Kidney (tissue), 13 donors: ENCODE measurements at regions not wholly inside any gene's neighbourhood (a gene's known extent, or its start where the extent isn't known, plus 50 kb on each side); places are given as distances from the start of the nearest gene placed in this dataset.

Experiments used
- DNase-seq, 5 donors: peaks; one replicate each; pipeline ENCODE4 v3.0.0-alpha.2; 2013 to 2020
- FAIRE-seq: peaks from 2 replicates; lab custom pipeline; 2012; peaks lifted over from hg19 to GRCh38; lab: Jason Lieb, UNC
- H3K27ac ChIP-seq, 2 donors: one replicate each; pipeline ENCODE4 v1.7.0; 2013; ENCODE audit warnings: low read depth in 2 of 2, low read length in 2 of 2, inconsistent platforms in 1 of 2
- H3K27me3 ChIP-seq: one replicate; pipeline ENCODE4 v1.7.1; 2013; ENCODE audit warnings: low read length, inconsistent platforms; ENCODE audit not compliant: control insufficient read depth, insufficient read depth
- H3K36me3 ChIP-seq, 3 donors: one replicate each; pipeline versions ENCODE4 v1.7.0 to v1.7.1; 2013; ENCODE audit warnings: low read length in 3 of 3, control low read depth in 1 of 3, inconsistent platforms in 1 of 3; ENCODE audit not compliant: insufficient read depth in 3 of 3, control insufficient read depth in 2 of 3
- H3K4me1 ChIP-seq, 3 donors: one replicate each; pipeline versions ENCODE4 v1.7.0 to v1.7.1; 2013; ENCODE audit warnings: low read length in 3 of 3, inconsistent platforms in 1 of 3, low read depth in 1 of 3; ENCODE audit not compliant: control insufficient read depth in 2 of 3, insufficient read depth in 2 of 3
- H3K4me3 ChIP-seq, 3 donors: one replicate each; pipeline versions ENCODE4 v1.7.0 to v1.8.1; 2013; ENCODE audit warnings: low read length in 3 of 3, control low read depth in 1 of 3, inconsistent platforms in 1 of 3
- H3K9ac ChIP-seq, 3 donors: one replicate each; pipeline versions ENCODE4 v1.7.0 to v1.7.1; 2013; ENCODE audit warnings: low read length in 3 of 3, control low read depth in 1 of 3, inconsistent platforms in 1 of 3
- H3K9me3 ChIP-seq, 3 donors: one replicate each; pipeline versions ENCODE4 v1.7.0 to v1.7.1; 2013; ENCODE audit warnings: low read length in 3 of 3, control low read depth in 1 of 3, inconsistent platforms in 1 of 3; ENCODE audit not compliant: control insufficient read depth in 2 of 3, insufficient read depth in 1 of 3
- intact Hi-C: fragments of 100-400 bp; cut with DNase I; formaldehyde crosslinking; loops from one replicate; pipeline ENCODE4 v1.11.1; 2022
- TF ChIP-seq, protein P1 (sequence below): IDR thresholded peaks from 3 replicates; pipeline ENCODE4 v1.5.1; 2012; ENCODE audit warnings: mild to moderate bottlenecking, moderate library complexity, borderline replicate concordance; ENCODE audit not compliant: insufficient read depth; ENCODE audit errors: extremely low read depth
- donor health status: control.
- donor health status: control.
- donor health status: control.
- donor health status: control.
- donor health status: control.
- donor health status: DM: yes; HTN: yes; CAD: no.
- donor health status: Normal renal cell carcinoma (clear cell type).

DNA sequence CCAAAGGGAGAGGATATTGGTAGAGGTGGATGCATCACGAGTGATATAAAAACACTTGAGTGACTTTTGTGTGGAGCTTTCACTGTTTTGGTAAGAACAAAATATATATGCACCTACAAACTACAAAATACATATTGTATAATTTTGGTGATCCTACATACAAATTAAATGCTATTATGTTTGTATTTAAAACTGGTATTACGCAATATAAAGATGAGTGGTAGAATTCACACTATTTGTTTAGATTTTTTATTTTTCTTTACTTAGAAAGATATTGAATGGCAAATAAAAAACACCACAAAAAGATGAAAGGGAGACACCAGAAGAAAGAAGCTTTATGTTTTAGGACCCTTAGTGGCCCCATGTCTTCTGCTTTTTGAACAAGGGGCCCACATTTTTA lies 770.7 kb upstream of the ID2 start:
- TF ChIP-seq, protein P1, sequence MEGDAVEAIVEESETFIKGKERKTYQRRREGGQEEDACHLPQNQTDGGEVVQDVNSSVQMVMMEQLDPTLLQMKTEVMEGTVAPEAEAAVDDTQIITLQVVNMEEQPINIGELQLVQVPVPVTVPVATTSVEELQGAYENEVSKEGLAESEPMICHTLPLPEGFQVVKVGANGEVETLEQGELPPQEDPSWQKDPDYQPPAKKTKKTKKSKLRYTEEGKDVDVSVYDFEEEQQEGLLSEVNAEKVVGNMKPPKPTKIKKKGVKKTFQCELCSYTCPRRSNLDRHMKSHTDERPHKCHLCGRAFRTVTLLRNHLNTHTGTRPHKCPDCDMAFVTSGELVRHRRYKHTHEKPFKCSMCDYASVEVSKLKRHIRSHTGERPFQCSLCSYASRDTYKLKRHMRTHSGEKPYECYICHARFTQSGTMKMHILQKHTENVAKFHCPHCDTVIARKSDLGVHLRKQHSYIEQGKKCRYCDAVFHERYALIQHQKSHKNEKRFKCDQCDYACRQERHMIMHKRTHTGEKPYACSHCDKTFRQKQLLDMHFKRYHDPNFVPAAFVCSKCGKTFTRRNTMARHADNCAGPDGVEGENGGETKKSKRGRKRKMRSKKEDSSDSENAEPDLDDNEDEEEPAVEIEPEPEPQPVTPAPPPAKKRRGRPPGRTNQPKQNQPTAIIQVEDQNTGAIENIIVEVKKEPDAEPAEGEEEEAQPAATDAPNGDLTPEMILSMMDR: no peak
- Histone ChIP-seq H3K4me3 (no peak overlapping the region), H3K27ac (no peak overlapping the region), H3K4me1 (no peaks in the 10 kb centered on the region), H3K9me3 (no peaks in the 10 kb centered on the region), H3K9ac (no peak overlapping the region), H3K27me3 (no peaks in the 10 kb centered on the region), H3K36me3 (no peaks in the 10 kb centered on the region)
- FAIRE-seq (no peak), DNase-seq (no peak)
- intact Hi-C loops: no loop called here

DNA sequence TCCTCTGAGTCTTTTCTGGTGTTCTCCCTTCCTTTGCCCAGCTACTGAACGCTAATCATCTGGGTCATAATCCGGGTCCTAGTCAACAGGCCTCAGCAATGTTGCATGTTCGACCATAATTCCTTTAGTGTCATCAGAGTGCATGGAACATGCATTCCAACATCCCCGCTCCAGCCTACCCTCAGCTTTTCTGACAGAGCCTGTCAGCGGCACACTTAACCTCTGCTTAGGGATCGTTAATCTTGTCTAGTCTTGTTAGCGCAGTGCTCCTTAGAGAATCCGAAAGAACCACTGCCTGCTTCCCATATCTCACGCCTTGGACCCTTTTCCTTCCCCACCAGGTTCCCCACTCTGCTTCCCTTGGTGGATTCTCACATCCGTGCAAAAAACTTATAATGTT lies 767.9 kb upstream of the ID2 start:
- peak in 3 of 5 donors; percentile 65 to 78 (median 75) for DNase-seq
- H3K4me3 ChIP-seq: no peak overlapping the region
- H3K9ac ChIP-seq: no peak overlapping the region
- no peaks in the 10 kb centered on the region for H3K36me3 ChIP-seq
- no peaks in the 10 kb centered on the region for H3K9me3 ChIP-seq
- intact Hi-C loops: no loop called here
- H3K27me3 ChIP-seq: no peaks in the 10 kb centered on the region
- H3K27ac ChIP-seq: no peak overlapping the region
- no peak for FAIRE-seq
- TF ChIP-seq, protein P1: no peak
- no peaks in the 10 kb centered on the region for H3K4me1 ChIP-seq

DNA sequence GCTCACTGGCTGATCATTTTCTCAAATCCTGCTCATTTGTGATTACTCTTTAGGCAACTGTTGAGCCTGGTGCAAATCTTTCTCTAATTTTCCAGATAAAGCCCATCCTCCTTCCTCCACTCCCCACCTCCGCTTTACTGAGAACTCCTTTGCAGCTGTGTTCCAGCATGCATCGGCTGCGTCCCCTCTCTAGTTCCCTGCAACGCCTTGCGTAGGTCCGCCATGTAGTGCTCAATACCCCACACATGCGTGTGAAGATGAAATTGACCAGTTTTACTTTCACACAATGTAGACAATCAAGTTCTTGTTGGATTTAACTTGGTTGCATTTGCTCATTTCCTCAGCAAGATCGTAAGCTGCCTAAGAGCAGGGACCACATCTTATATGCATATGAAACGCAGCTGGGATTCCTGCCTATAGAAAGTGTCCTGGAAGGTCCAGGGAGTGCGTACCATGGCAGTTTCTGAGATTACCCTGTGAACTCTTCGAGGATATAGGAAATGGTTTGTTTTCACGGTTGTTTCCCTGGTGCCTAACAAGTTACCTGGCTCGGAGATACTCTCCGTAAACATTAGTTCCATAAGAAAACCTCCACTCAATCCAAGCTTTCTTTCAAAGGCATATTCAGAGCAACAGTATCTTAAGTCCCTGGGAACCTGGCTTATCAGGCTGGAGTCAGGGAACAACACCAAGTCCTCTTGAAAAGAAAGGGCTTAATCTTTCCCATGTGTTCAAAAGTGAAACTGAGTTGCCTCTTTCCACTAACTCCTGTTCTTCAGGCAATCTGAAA lies 766.4 kb upstream of the ID2 start:
- H3K9ac ChIP-seq: no peak overlapping the region
- H3K36me3 ChIP-seq: no peaks in the 10 kb centered on the region
- FAIRE-seq (no peak), DNase-seq (no peak)
- intact Hi-C loops: no loop called here
- TF ChIP-seq, protein P1: no peak
- no peaks in the 10 kb centered on the region for H3K27me3 ChIP-seq
- H3K9me3 ChIP-seq: no peaks in the 10 kb centered on the region
- H3K27ac ChIP-seq: no peak overlapping the region
- H3K4me3 ChIP-seq: no peak overlapping the region
- H3K4me1 ChIP-seq: no peaks in the 10 kb centered on the region

DNA sequence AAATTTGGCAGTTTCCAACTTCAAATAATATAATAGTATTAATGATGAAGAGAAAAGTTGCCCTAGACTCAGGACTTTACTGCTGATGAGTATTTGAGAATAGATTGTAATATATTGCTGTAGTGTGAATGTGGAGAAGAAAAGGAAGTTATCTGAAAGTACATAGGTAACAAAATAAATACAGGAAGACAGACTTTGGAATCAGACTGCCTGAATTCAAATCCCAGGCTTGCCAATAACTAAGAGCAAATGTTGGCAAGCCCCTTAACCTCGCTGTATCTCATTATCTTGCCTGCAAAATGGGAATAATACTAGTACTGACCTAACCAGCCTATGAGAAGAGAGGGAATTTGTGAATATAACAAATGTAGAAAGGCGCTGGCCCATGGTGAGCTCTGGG lies 765.2 kb upstream of the ID2 start:
- H3K9ac ChIP-seq: no peak overlapping the region
- H3K9me3 ChIP-seq: no peaks in the 10 kb centered on the region
- H3K27ac ChIP-seq: no peak overlapping the region
- no peak for FAIRE-seq
- no peaks in the 10 kb centered on the region for H3K4me1 ChIP-seq
- no peak overlapping the region for H3K4me3 ChIP-seq
- intact Hi-C loops: no loop called here
- TF ChIP-seq, protein P1: no peak
- DNase-seq: no peak
- H3K27me3 ChIP-seq: no peaks in the 10 kb centered on the region
- no peaks in the 10 kb centered on the region for H3K36me3 ChIP-seq
